Upper lobe of right lung (tissue), 1 donor: ENCODE measurements at regions not wholly inside any gene's neighbourhood (a gene's known extent, or its start where the extent isn't known, plus 50 kb on each side); places are given as distances from the start of the nearest gene placed in this dataset.

Source experiments
- ATAC-seq: fragments of 200-7000 bp; cut with Tn5 transposase; one replicate; pipeline ENCODE4 v1.9.1; 2020; ENCODE audit warnings: mild to moderate bottlenecking, moderate library complexity
- DNase-seq: peaks from one replicate; pipeline ENCODE4 v3.0.0-alpha.2; 2020
- H3K27ac ChIP-seq: fragments of 200-600 bp; one replicate; pipeline ENCODE4 v1.8.0; 2022
- H3K27me3 ChIP-seq: fragments of 200-600 bp; one replicate; pipeline ENCODE4 v1.8.0; 2022; ENCODE audit warnings: mild to moderate bottlenecking
- H3K36me3 ChIP-seq: fragments of 200-600 bp; one replicate; pipeline ENCODE4 v1.8.0; 2022
- H3K4me1 ChIP-seq: fragments of 200-600 bp; one replicate; pipeline ENCODE4 v1.8.0; 2022
- H3K4me3 ChIP-seq: fragments of 200-600 bp; one replicate; pipeline ENCODE4 v1.8.0; 2022; ENCODE audit warnings: mild to moderate bottlenecking
- H3K9me3 ChIP-seq: fragments of 200-600 bp; one replicate; pipeline ENCODE4 v1.8.0; 2022
- CTCF ChIP-seq: fragments of 200-600 bp; IDR thresholded peaks from one replicate; pipeline ENCODE4 v1.8.0; 2022; ENCODE audit warnings: antibody characterized with exemption
- intact Hi-C: fragments of 100-400 bp; cut with DNase I; formaldehyde crosslinking; loops from one replicate; pipeline ENCODE4 v1.11.0; 2022
- donor health status: DM: no; HTN: yes; CAD: no; lungs with severe emphysema.

- no peak overlapping the region for H3K4me3 ChIP-seq
- no peak for DNase-seq
- intact Hi-C loops, result no loop called here
- H3K27ac ChIP-seq, result no peak overlapping the region
- no peaks in the 10 kb centered on the region for H3K9me3 ChIP-seq
- no peak for ATAC-seq
- H3K27me3 ChIP-seq, result no peaks in the 10 kb centered on the region
- H3K4me1 ChIP-seq, result no peaks in the 10 kb centered on the region
- H3K36me3 ChIP-seq, result no peaks in the 10 kb centered on the region
- no peak for TF ChIP-seq CTCF
Measured at GRCh38 chr2:16226381-16226780, 286.0 kb downstream of the MYCN start.

- Histone ChIP-seq H3K27ac (no peak overlapping the region), H3K36me3 (no peaks in the 10 kb centered on the region), H3K4me1 (no peaks in the 10 kb centered on the region), H3K4me3 (no peak overlapping the region), H3K27me3 (no peaks in the 10 kb centered on the region), H3K9me3 (no peaks in the 10 kb centered on the region)
- DNase-seq, result peak; percentile 39
- ATAC-seq, result no peak
- intact Hi-C loops, result no loop called here
- no peak for TF ChIP-seq CTCF
Measured at GRCh38 chr2:16225545-16225944, 285.2 kb downstream of the MYCN start.

- Histone ChIP-seq H3K36me3 (no peaks in the 10 kb centered on the region), H3K9me3 (no peaks in the 10 kb centered on the region), H3K27ac (no peak overlapping the region), H3K27me3 (no peaks in the 10 kb centered on the region), H3K4me1 (no peaks in the 10 kb centered on the region), H3K4me3 (no peak overlapping the region)
- no peak for TF ChIP-seq CTCF
- ATAC-seq (no peak), DNase-seq (peak; percentile 36)
- intact Hi-C loops, result no loop called here
Measured at GRCh38 chr2:16225071-16225470, 284.7 kb downstream of the MYCN start.

GRCh38 chr2:16224298-16225045, 284.1 kb downstream of the MYCN start:
- no peaks in the 10 kb centered on the region for H3K9me3 ChIP-seq
- no peak overlapping the region for H3K27ac ChIP-seq
- H3K36me3 ChIP-seq, result no peaks in the 10 kb centered on the region
- no peak overlapping the region for H3K4me3 ChIP-seq
- no peaks in the 10 kb centered on the region for H3K27me3 ChIP-seq
- no peaks in the 10 kb centered on the region for H3K4me1 ChIP-seq
- DNase-seq (peak; percentile 49), ATAC-seq (no peak)
- intact Hi-C loops, result no loop called here
- TF ChIP-seq CTCF, result no peak

- Histone ChIP-seq H3K27me3 (no peaks in the 10 kb centered on the region), H3K4me1 (no peaks in the 10 kb centered on the region), H3K36me3 (no peaks in the 10 kb centered on the region), H3K4me3 (no peak overlapping the region), H3K27ac (no peak overlapping the region), H3K9me3 (no peaks in the 10 kb centered on the region)
- no peak for TF ChIP-seq CTCF
- intact Hi-C loops, result no loop called here
- ATAC-seq (no peak), DNase-seq (no peak)
Measured at GRCh38 chr2:16223841-16224177, 283.5 kb downstream of the MYCN start.
